ENCODE measurements at regions not wholly inside any gene's neighbourhood (a gene's known extent, or its start where the extent isn't known, plus 50 kb on each side); places are given as distances from the start of the nearest gene placed in this dataset.

- Histone ChIP-seq H3K27ac (no peak overlapping the region), H3K4me1 (no peaks in the 10 kb centered on the region), H3K27me3 (ENCODE audit: low read depth) (no peaks in the 10 kb centered on the region), H3K9me3 (no peaks in the 10 kb centered on the region), H3K4me3 (no peak overlapping the region), H3K36me3 (no peaks in the 10 kb centered on the region)
- intact Hi-C loops (cut with DNase I), result no loop called here
- ATAC-seq, result no peak
- no peak for DNase-seq
- TF ChIP-seq CTCF (IDR thresholded peaks at IDR 0.05), result no peak
Observed at GRCh38 chr1:99527078-99527477, 118.8 kb upstream of the PALMD start.

GRCh38 chr1:99527545-99527944 is 118.4 kb upstream of the PALMD start:
- Histone ChIP-seq H3K9me3 (no peaks in the 10 kb centered on the region), H3K4me3 (no peak overlapping the region), H3K27me3 (ENCODE audit: low read depth) (no peaks in the 10 kb centered on the region), H3K36me3 (no peaks in the 10 kb centered on the region), H3K27ac (no peak overlapping the region), H3K4me1 (no peaks in the 10 kb centered on the region)
- no peak for DNase-seq
- no peak for ATAC-seq
- TF ChIP-seq CTCF (IDR thresholded peaks at IDR 0.05), result no peak
- intact Hi-C loops (cut with DNase I), result no loop called here

GRCh38 chr1:99529002-99529401 is 116.9 kb upstream of the PALMD start:
- ATAC-seq (no peak), DNase-seq (no peak)
- H3K36me3 ChIP-seq, result no peaks in the 10 kb centered on the region
- no peak for TF ChIP-seq CTCF (IDR thresholded peaks at IDR 0.05)
- no peak overlapping the region for H3K4me3 ChIP-seq
- no peaks in the 10 kb centered on the region for H3K4me1 ChIP-seq
- H3K9me3 ChIP-seq, result no peaks in the 10 kb centered on the region
- H3K27me3 ChIP-seq (ENCODE audit: low read depth), result no peaks in the 10 kb centered on the region
- no peak overlapping the region for H3K27ac ChIP-seq
- intact Hi-C loops (cut with DNase I), result no loop called here

GRCh38 chr1:99531578-99532275 is 114.2 kb upstream of the PALMD start:
- DNase-seq, result no peak
- intact Hi-C loops (cut with DNase I), result no loop called here

GRCh38 chr1:99532276-99532580 is 113.7 kb upstream of the PALMD start:
- H3K27ac ChIP-seq, result no peak overlapping the region
- H3K36me3 ChIP-seq, result no peaks in the 10 kb centered on the region
- H3K4me3 ChIP-seq, result no peak overlapping the region
- H3K4me1 ChIP-seq, result no peaks in the 10 kb centered on the region
- DNase-seq (no peak), ATAC-seq (no peak)
- H3K27me3 ChIP-seq (ENCODE audit: low read depth), result no peaks in the 10 kb centered on the region
- no peak for TF ChIP-seq CTCF (IDR thresholded peaks at IDR 0.05)
- no peaks in the 10 kb centered on the region for H3K9me3 ChIP-seq
- intact Hi-C loops (cut with DNase I), result no loop called here

More at GRCh38 chr1:99531578-99532275, 114.2 kb upstream of the PALMD start:
- ATAC-seq, result no peak
- no peaks in the 10 kb centered on the region for H3K9me3 ChIP-seq
- H3K36me3 ChIP-seq, result no peaks in the 10 kb centered on the region
- H3K27me3 ChIP-seq (ENCODE audit: low read depth), result no peaks in the 10 kb centered on the region
- H3K4me1 ChIP-seq, result no peaks in the 10 kb centered on the region
- H3K4me3 ChIP-seq, result no peak overlapping the region
- no peak overlapping the region for H3K27ac ChIP-seq
- TF ChIP-seq CTCF (IDR thresholded peaks at IDR 0.05), result no peak
